Breast epithelium (tissue), 3 donors: ENCODE measurements at regions not wholly inside any gene's neighbourhood (a gene's known extent, or its start where the extent isn't known, plus 50 kb on each side); places are given as distances from the start of the nearest gene placed in this dataset.

Experiments
- POLR2AphosphoS5 ChIP-seq, 3 donors: sonication (generic); formaldehyde crosslinking; IDR thresholded peaks; one replicate each; pipeline ENCODE4 v1.6.1; 2017; ENCODE audit warnings: antibody characterized with exemption in 3 of 3
- TF ChIP-seq, protein P1 (sequence below), 3 donors: fragments of 450-650 bp; IDR thresholded peaks; one replicate each; pipeline ENCODE4 v1.5.1; 2016 to 2017; ENCODE audit warnings: antibody characterized with exemption in 3 of 3, mild to moderate bottlenecking in 3 of 3, moderate library complexity in 3 of 3

DNA sequence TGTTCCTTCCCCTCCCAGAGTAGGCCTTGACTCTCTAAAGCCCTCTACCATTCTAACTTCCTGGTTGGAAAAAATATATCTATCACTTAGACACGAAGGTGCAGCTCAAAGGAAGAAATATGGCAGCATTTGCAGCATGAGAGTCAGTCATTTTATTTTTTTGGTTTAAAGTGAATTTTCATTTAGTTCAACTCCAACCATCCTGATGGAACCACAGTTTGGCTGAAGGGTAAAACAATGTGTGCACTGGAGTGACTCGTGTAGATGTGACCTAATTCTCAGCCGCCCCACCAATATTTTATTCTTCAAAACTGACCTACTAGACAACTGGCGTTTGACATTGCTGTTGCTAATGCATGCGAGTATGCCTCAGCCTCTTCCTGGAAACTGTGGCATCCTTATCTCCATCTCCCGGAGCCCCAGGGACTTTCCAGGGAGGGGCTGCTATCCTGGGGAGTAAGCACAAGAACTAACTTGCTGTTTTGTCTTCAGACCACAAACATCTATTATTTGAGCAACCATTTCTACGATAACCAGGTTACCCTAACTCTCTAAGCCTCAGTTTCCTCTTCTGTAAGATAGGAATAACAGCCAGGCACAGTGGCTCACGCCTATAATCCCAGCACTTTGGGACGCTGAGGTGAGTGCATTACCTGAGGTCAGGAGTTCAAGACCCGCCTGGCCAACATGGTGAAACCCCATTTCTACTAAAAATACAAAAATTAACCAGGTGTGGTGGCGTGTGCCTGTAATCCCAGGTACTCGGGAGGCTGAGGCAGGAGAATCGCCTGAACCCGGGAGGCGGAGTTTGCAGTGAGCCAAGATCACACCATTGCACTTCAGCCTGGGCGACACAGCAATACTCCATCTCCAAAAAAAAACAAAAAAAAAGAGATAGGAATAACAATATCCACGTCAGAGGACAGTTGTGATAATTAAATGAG lies 148.7 kb upstream of the JARID2 start:
- TF ChIP-seq, protein P1, sequence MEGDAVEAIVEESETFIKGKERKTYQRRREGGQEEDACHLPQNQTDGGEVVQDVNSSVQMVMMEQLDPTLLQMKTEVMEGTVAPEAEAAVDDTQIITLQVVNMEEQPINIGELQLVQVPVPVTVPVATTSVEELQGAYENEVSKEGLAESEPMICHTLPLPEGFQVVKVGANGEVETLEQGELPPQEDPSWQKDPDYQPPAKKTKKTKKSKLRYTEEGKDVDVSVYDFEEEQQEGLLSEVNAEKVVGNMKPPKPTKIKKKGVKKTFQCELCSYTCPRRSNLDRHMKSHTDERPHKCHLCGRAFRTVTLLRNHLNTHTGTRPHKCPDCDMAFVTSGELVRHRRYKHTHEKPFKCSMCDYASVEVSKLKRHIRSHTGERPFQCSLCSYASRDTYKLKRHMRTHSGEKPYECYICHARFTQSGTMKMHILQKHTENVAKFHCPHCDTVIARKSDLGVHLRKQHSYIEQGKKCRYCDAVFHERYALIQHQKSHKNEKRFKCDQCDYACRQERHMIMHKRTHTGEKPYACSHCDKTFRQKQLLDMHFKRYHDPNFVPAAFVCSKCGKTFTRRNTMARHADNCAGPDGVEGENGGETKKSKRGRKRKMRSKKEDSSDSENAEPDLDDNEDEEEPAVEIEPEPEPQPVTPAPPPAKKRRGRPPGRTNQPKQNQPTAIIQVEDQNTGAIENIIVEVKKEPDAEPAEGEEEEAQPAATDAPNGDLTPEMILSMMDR (IDR thresholded peaks at IDR 0.05) = no peak
- no peak for TF ChIP-seq POLR2AphosphoS5 (IDR thresholded peaks at IDR 0.05)
